CD14-positive monocyte (primary cell): ENCODE measurements at regions not wholly inside any gene's neighbourhood (a gene's known extent, or its start where the extent isn't known, plus 50 kb on each side); places are given as distances from the start of the nearest gene placed in this dataset.
"Not testable (repeated sequence)": the region's sequence is repeated elsewhere in the genome, so short reads cannot be mapped to it uniquely, and the experiment has no call there.

ENCODE experiments used
- DNase-seq, 3 donors: peaks; one replicate each; pipeline ENCODE4 v3.0.0-alpha.2; 2011 to 2022
- H2AFZ ChIP-seq: 2 replicates; pipeline ENCODE4 v1.6.0; 2012; ENCODE audit warnings: mild to moderate bottlenecking, low read depth, low read length, inconsistent platforms; ENCODE audit not compliant: insufficient read depth, poor library complexity, severe bottlenecking
- H3K27ac ChIP-seq, 2 donors: 1 replicate in 1 of 2; 2 replicates in 1 of 2; pipeline ENCODE4 v1.5.1; 2012 to 2013; ENCODE audit warnings: low read length in 2 of 2, control low read depth in 1 of 2, inconsistent platforms in 1 of 2, low read depth in 1 of 2, mild to moderate bottlenecking in 1 of 2
- H3K27me3 ChIP-seq, 2 donors: one replicate each; pipeline versions ENCODE4 v1.6.0 to v1.6.1; 2011 to 2013; ENCODE audit warnings: low read length in 2 of 2; ENCODE audit not compliant: control insufficient read depth in 2 of 2, insufficient read depth in 2 of 2
- H3K36me3 ChIP-seq, 2 donors: replicated peaks in 1 of 2; 1 replicate in 1 of 2; 2 replicates in 1 of 2; pipeline versions ENCODE4 v1.5.1 to v1.6.1; 2012 to 2013; ENCODE audit warnings: low read length in 2 of 2, control low read depth in 1 of 2, inconsistent platforms in 1 of 2, mild to moderate bottlenecking in 1 of 2; ENCODE audit not compliant: insufficient read depth in 2 of 2, control insufficient read depth in 1 of 2
- H3K4me1 ChIP-seq, 2 donors: 1 replicate in 1 of 2; 2 replicates in 1 of 2; pipeline versions ENCODE4 v1.5.1 to v1.6.1; 2012 to 2013; ENCODE audit warnings: low read length in 2 of 2, control low read depth in 1 of 2, inconsistent platforms in 1 of 2, mild to moderate bottlenecking in 1 of 2, moderate library complexity in 1 of 2; ENCODE audit not compliant: insufficient read depth in 2 of 2, control insufficient read depth in 1 of 2
- H3K4me2 ChIP-seq: replicated peaks from 2 replicates; pipeline ENCODE3; 2012; ENCODE audit warnings: low read length, moderate library complexity, mild to moderate bottlenecking; ENCODE audit not compliant: poor library complexity, severe bottlenecking; ENCODE audit errors: extremely low read depth
- H3K4me3 ChIP-seq, 3 experiments: fragments of 200-600 bp in 1 of 3; sonication (generic) in 1 of 3; replicated peaks in 1 of 3; 1 replicate in 2 of 3; 2 replicates in 1 of 3; pipeline ENCODE4 v1.5.1; 2011 to 2013; ENCODE audit warnings: low read length in 3 of 3, mild to moderate bottlenecking in 3 of 3, control low read depth in 2 of 3, low read depth in 2 of 3, inconsistent platforms in 1 of 3, moderate library complexity in 1 of 3
- H3K79me2 ChIP-seq: 2 replicates; pipeline ENCODE4 v1.6.0; 2012; ENCODE audit warnings: mild to moderate bottlenecking, control low read depth, inconsistent platforms, low read length, moderate library complexity; ENCODE audit not compliant: insufficient read depth
- H3K9ac ChIP-seq: 2 replicates; pipeline ENCODE4 v1.6.0; 2017; ENCODE audit warnings: low read length, mild to moderate bottlenecking; ENCODE audit not compliant: insufficient read depth, poor library complexity, severe bottlenecking
- H3K9me3 ChIP-seq, 2 donors: replicated peaks in 1 of 2; 1 replicate in 1 of 2; 2 replicates in 1 of 2; pipeline versions ENCODE4 v1.5.1 to v1.6.1; 2012 to 2013; ENCODE audit warnings: low read length in 2 of 2, control low read depth in 1 of 2; ENCODE audit not compliant: control insufficient read depth in 1 of 2, insufficient read depth in 1 of 2
- H4K20me1 ChIP-seq: 2 replicates; pipeline ENCODE4 v1.6.0; 2012; ENCODE audit warnings: mild to moderate bottlenecking, low read length, control low read depth, moderate library complexity; ENCODE audit not compliant: insufficient read depth
- H3K27ac Mint-ChIP-seq, 7 donors: one replicate each; pipeline ENCODE4 v1.8.0; 2020; ENCODE audit warnings: mild to moderate bottlenecking in 7 of 7, mixed read lengths in 7 of 7, moderate library complexity in 6 of 7, inconsistent platforms in 2 of 7
- H3K27me3 Mint-ChIP-seq, 3 donors: one replicate each; pipeline ENCODE4 v1.8.0; 2021 to 2022; ENCODE audit warnings: low read depth in 3 of 3, mild to moderate bottlenecking in 3 of 3, mixed read lengths in 3 of 3, moderate library complexity in 3 of 3, inconsistent platforms in 1 of 3
- H3K36me3 Mint-ChIP-seq, 2 donors: one replicate each; pipeline ENCODE4 v1.8.0; 2020; ENCODE audit warnings: mixed read lengths in 2 of 2, inconsistent platforms in 1 of 2, mild to moderate bottlenecking in 1 of 2
- H3K4me1 Mint-ChIP-seq: one replicate; pipeline ENCODE4 v1.8.0; 2020; ENCODE audit warnings: mild to moderate bottlenecking, mixed read lengths
- H3K4me3 Mint-ChIP-seq, 2 donors: one replicate each; pipeline ENCODE4 v1.8.0; 2020; ENCODE audit warnings: mild to moderate bottlenecking in 2 of 2, mixed read lengths in 2 of 2, moderate library complexity in 1 of 2
- H3K9me3 Mint-ChIP-seq, 7 donors: one replicate each; pipeline ENCODE4 v1.8.0; 2020 to 2022; ENCODE audit warnings: mixed read lengths in 7 of 7, mild to moderate bottlenecking in 6 of 7, moderate library complexity in 6 of 7, inconsistent platforms in 2 of 7
- WGBS: methylation state at CpG from one replicate; pipeline ENCODE4 v1.1.5; 2013; ENCODE audit warnings: missing lambda C conversion rate; ENCODE audit not compliant: insufficient coverage; 5-methylcytosine and 5-hydroxymethylcytosine counted together
- intact Hi-C, 2 donors: fragments of 100-400 bp; cut with micrococcal nuclease; formaldehyde crosslinking; loops; one replicate each; pipeline versions ENCODE4 v1.15.0 to v1.15.1; 2023

DNA sequence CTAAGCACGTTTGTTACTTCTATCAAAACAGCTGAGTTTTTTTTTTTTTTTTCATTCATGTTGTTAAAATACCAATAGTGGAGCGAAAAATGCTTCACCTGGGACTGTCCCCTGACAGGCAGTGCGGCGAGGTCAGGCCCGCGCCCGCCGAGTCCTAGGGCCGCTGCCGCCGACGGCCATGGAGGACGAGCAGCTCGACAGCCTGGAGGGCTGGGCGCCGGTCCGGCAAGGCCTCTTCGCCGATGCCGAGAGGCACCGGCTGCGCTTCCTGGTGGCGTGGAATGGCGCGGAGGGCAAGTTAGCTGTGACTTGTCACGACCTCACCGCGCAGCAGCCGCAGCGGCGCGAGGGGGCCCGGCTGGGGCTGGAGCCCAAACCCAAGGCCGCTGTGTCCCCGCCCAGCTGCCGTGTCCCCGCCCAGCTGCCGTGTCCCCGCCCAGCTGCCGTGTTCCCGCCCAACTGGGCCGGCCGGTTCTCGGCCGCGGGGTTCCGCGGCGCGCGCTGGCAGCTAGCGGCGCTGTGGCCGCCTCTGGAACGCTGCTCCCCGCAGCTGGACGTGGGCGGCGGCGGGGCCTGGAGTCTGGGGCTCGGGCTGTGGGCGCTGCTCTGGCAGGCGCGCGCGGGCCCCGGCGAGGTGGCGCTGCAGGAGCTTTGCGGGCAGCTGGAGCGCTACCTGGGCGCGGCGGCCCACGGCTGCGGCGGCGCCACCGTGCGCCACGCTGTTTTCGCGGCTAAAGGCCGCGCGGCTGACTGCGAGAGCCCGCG is 56.7 kb upstream of the GOLGA8R start:
- H3K27ac ChIP-seq: not testable (repeated sequence)

DNA sequence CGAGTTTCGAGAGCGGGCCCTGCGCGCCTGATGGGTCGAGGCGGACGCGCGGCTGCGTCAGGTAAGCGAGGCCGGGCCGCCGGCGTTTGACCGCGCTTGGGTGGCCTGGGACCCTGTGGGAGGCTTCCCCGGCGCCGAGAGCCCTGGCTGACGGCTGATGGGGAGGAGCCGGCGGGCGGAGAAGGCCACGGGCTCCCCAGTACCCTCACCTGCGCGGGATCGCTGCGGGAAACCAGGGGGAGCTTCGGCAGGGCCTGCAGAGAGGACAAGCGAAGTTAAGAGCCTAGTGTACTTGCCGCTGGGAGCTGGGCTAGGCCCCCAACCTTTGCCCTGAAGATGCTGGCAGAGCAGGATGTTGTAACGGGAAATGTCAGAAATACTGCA is 57.3 kb upstream of the GOLGA8R start:
- H3K4me3 ChIP-seq: peak overlapping the region in 1 of 3 experiments; percentile 27

More for the DNA sequence above, 56.7 kb upstream of the GOLGA8R start:
- H3K27me3 Mint-ChIP-seq, H3K4me2 ChIP-seq, DNase-seq, H3K9ac ChIP-seq, intact Hi-C loops, H3K4me1 ChIP-seq, H3K27me3 ChIP-seq, H3K79me2 ChIP-seq, H3K36me3 Mint-ChIP-seq, H2AFZ ChIP-seq, H4K20me1 ChIP-seq, H3K9me3 ChIP-seq, H3K27ac Mint-ChIP-seq, H3K9me3 Mint-ChIP-seq, H3K4me1 Mint-ChIP-seq, H3K36me3 ChIP-seq, H3K4me3 Mint-ChIP-seq: not testable (repeated sequence)
- H3K4me3 ChIP-seq: peak overlapping the region in 1 of 3 experiments; percentile 27
- no CpG with 5 or more reads among the region's 89 CpGs for WGBS

DNA sequence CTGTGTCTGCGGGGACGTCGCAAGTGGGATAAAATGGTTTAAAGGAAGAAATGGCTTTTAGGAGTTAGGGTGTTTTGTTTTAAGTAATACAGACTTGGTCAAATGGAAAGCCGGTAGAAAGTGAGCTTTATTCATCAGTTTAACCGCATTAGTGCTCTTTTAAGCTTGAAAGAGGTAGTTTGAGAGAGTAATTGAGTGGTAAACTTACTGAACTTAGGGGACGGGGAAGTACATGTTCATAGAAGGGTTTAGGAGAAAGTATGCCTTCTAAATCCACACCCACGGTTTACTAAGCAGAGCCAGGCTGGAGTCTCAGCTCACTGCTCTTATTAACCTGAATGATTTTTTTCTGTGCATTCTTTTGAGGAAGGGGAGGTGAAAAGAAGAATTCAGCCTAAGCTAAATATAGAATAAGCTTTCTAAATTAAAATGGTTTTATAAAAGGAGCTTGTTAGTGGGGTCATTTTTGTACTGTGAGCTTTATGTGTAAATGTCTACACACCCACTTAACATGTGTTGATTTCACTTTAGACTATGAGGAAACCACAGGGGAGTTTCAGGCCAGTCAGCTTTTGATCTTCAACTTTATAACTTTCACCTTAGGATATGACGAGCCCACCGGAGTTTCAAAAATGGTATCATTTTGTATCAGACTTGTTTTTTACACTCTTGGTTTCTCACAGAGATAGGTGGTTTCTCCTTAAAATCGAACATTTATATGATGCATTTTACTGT is 57.9 kb upstream of the GOLGA8R start:
- intact Hi-C loops, H3K4me3 Mint-ChIP-seq, H3K9me3 ChIP-seq, H3K4me2 ChIP-seq, H3K9ac ChIP-seq, H3K27me3 Mint-ChIP-seq, H3K27ac ChIP-seq, H3K4me1 Mint-ChIP-seq, H3K79me2 ChIP-seq, H4K20me1 ChIP-seq, H3K27ac Mint-ChIP-seq, DNase-seq, H3K27me3 ChIP-seq, H3K4me3 ChIP-seq, H3K4me1 ChIP-seq, H2AFZ ChIP-seq, H3K9me3 Mint-ChIP-seq, H3K36me3 ChIP-seq, H3K36me3 Mint-ChIP-seq: not testable (repeated sequence)
- WGBS: no CpG with 5 or more reads among the region's 10 CpGs

More for the DNA sequence above, 57.3 kb upstream of the GOLGA8R start:
- DNase-seq, H3K27me3 ChIP-seq, H4K20me1 ChIP-seq, H3K36me3 ChIP-seq, H3K4me1 Mint-ChIP-seq, H3K9me3 ChIP-seq, H3K27ac Mint-ChIP-seq, H3K36me3 Mint-ChIP-seq, H3K4me2 ChIP-seq, H2AFZ ChIP-seq, H3K9me3 Mint-ChIP-seq, H3K4me3 Mint-ChIP-seq, H3K27me3 Mint-ChIP-seq, H3K4me1 ChIP-seq, H3K79me2 ChIP-seq, H3K27ac ChIP-seq, H3K9ac ChIP-seq, intact Hi-C loops: not testable (repeated sequence)
- no CpG with 5 or more reads among the region's 34 CpGs for WGBS

DNA sequence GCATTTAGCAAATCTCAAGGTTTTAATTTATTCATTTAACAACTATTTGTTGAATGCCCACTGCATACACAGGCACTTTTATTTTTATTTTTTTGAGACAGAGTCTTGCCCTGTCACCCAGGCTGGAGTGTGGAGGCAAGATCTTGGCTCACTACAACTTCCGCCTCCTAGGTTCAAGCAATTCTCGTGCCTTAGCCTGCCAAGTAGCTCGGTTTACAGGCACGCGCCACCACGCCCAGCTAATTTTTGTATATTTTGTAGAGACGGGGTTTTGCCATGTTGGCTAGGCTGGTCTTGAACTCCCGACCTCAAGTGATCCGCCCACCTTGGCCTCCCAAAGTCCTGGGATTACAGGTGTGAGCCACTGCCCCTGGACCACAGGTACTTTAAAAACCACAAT is 67.0 kb upstream of the GOLGA8Q start:
- H3K79me2 ChIP-seq, H3K36me3 ChIP-seq, H3K4me2 ChIP-seq, H3K9me3 Mint-ChIP-seq, H2AFZ ChIP-seq, H3K27me3 ChIP-seq, H3K4me3 Mint-ChIP-seq, H3K9ac ChIP-seq, H3K27me3 Mint-ChIP-seq, H3K4me1 ChIP-seq, H3K27ac ChIP-seq, H4K20me1 ChIP-seq, H3K4me3 ChIP-seq, intact Hi-C loops, H3K9me3 ChIP-seq: not testable (repeated sequence)
- Mint-ChIP-seq H3K27ac (peak overlapping the region; percentile 44 to 83 (median 66)), H3K4me1 (peaks cover 21% of the 10 kb centered on the region), H3K36me3 (peaks cover 11 to 14% of the 10 kb centered on the region in 2 donors)
- DNase-seq: peak in 2 of 3 donors; percentile 1 to 30
- no CpG with 5 or more reads among the region's 9 CpGs for WGBS
